Colonic mucosa (tissue), 4 donors: ENCODE measurements at regions not wholly inside any gene's neighbourhood (a gene's known extent, or its start where the extent isn't known, plus 50 kb on each side); places are given as distances from the start of the nearest gene placed in this dataset.

Experiments
- DNase-seq: peaks from one replicate; pipeline ENCODE4 v3.0.0-alpha.2; 2020
- H3K27ac ChIP-seq: fragments of 200-600 bp; one replicate; pipeline ENCODE4 v1.8.0; 2021
- H3K27me3 ChIP-seq: fragments of 200-600 bp; one replicate; pipeline ENCODE4 v1.8.0; 2021
- H3K36me3 ChIP-seq: fragments of 200-600 bp; one replicate; pipeline ENCODE4 v1.8.0; 2021
- H3K4me1 ChIP-seq: fragments of 200-600 bp; one replicate; pipeline ENCODE4 v1.8.0; 2021; ENCODE audit warnings: mild to moderate bottlenecking
- H3K4me3 ChIP-seq: fragments of 200-600 bp; one replicate; pipeline ENCODE4 v1.8.0; 2021
- H3K9ac ChIP-seq, 2 donors: one replicate each; pipeline ENCODE4 v1.7.0; 2013; ENCODE audit warnings: control low read depth in 2 of 2, low read depth in 2 of 2, low read length in 2 of 2
- H3K9me3 ChIP-seq: fragments of 200-600 bp; one replicate; pipeline ENCODE4 v1.8.0; 2021
- CTCF ChIP-seq: fragments of 200-600 bp; IDR thresholded peaks from one replicate; pipeline ENCODE4 v1.8.0; 2022; ENCODE audit warnings: antibody characterized with exemption, mild to moderate bottlenecking
- intact Hi-C: fragments of 100-400 bp; cut with DNase I; formaldehyde crosslinking; loops from one replicate; pipeline ENCODE4 v1.14.1; 2022
- donor health status: healthy.
- donor health status: DM: no; HTN: no; CAD: no.
- donor health status: DM: no; HTN: no; CAD: no.

- no peaks in the 10 kb centered on the region for H3K27me3 ChIP-seq
- H3K27ac ChIP-seq = no peak overlapping the region
- no peak overlapping the region for H3K4me3 ChIP-seq
- H3K9me3 ChIP-seq = no peaks in the 10 kb centered on the region
- intact Hi-C loops = no loop called here
- no peak for TF ChIP-seq CTCF
- no peaks in the 10 kb centered on the region for H3K4me1 ChIP-seq
- no peak for DNase-seq
- no peaks in the 10 kb centered on the region for H3K36me3 ChIP-seq
- no peak overlapping the region for H3K9ac ChIP-seq
Measured at GRCh38 chr7:110061387-110061786, 1029.5 kb upstream of the LRRN3 start.

GRCh38 chr7:110065121-110065520 is 1025.8 kb upstream of the LRRN3 start:
- H3K27me3 ChIP-seq = no peaks in the 10 kb centered on the region
- H3K36me3 ChIP-seq = no peaks in the 10 kb centered on the region
- no peak overlapping the region for H3K4me3 ChIP-seq
- TF ChIP-seq CTCF = no peak
- intact Hi-C loops = no loop called here
- no peak overlapping the region for H3K9ac ChIP-seq
- no peaks in the 10 kb centered on the region for H3K4me1 ChIP-seq
- DNase-seq = no peak
- H3K27ac ChIP-seq = no peak overlapping the region
- no peaks in the 10 kb centered on the region for H3K9me3 ChIP-seq

GRCh38 chr7:110066843-110067242 is 1024.1 kb upstream of the LRRN3 start:
- intact Hi-C loops = no loop called here
- no peaks in the 10 kb centered on the region for H3K4me1 ChIP-seq
- H3K9me3 ChIP-seq = no peaks in the 10 kb centered on the region
- H3K27ac ChIP-seq = no peak overlapping the region
- H3K27me3 ChIP-seq = no peaks in the 10 kb centered on the region
- no peaks in the 10 kb centered on the region for H3K36me3 ChIP-seq
- H3K4me3 ChIP-seq = no peak overlapping the region
- H3K9ac ChIP-seq = no peak overlapping the region
- no peak for TF ChIP-seq CTCF
- DNase-seq = no peak

- H3K27me3 ChIP-seq = no peaks in the 10 kb centered on the region
- H3K9me3 ChIP-seq = no peaks in the 10 kb centered on the region
- H3K27ac ChIP-seq = no peak overlapping the region
- H3K4me1 ChIP-seq = no peaks in the 10 kb centered on the region
- no peak overlapping the region for H3K9ac ChIP-seq
- intact Hi-C loops = no loop called here
- no peak for TF ChIP-seq CTCF
- no peak for DNase-seq
- H3K36me3 ChIP-seq = no peaks in the 10 kb centered on the region
- H3K4me3 ChIP-seq = no peak overlapping the region
Measured at GRCh38 chr7:110071192-110071591, 1019.7 kb upstream of the LRRN3 start.

- intact Hi-C loops = no loop called here
- Histone ChIP-seq H3K9ac (no peak overlapping the region), H3K4me1 (no peaks in the 10 kb centered on the region), H3K36me3 (no peaks in the 10 kb centered on the region), H3K27ac (no peak overlapping the region), H3K27me3 (no peaks in the 10 kb centered on the region), H3K9me3 (no peaks in the 10 kb centered on the region), H3K4me3 (no peak overlapping the region)
- DNase-seq = no peak
- TF ChIP-seq CTCF = no peak
Measured at GRCh38 chr7:110075450-110075849, 1015.5 kb upstream of the LRRN3 start.

DNA sequence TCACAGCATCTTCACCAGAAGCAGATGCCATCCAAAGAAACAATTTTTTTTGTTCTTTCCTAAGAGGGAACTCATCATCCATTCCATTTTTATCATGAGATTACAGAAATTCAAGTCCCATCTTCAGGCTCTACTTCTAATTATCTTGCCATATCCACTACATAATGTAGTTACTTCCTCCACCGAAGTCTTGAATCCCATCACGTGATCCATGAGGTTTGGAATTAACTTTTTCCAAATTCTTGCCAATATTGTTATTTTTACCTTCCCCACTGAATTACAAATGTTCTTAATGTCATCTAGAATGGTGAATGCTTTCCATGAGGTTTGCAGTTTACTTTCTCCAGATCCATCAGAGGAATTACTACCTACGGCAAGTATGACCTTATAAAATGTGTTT is 1014.7 kb upstream of the LRRN3 start:
- Histone ChIP-seq H3K36me3 (no peaks in the 10 kb centered on the region), H3K27me3 (no peaks in the 10 kb centered on the region), H3K9ac (no peak overlapping the region), H3K4me1 (no peaks in the 10 kb centered on the region), H3K9me3 (no peaks in the 10 kb centered on the region), H3K4me3 (no peak overlapping the region), H3K27ac (no peak overlapping the region)
- no peak for TF ChIP-seq CTCF
- DNase-seq = no peak
- intact Hi-C loops = no loop called here
